K562 (cell line): ENCODE measurements at regions not wholly inside any gene's neighbourhood (a gene's known extent, or its start where the extent isn't known, plus 50 kb on each side); places are given as distances from the start of the nearest gene placed in this dataset.

Experiments used
- CTCF ChIP-seq, 3 experiments: IDR thresholded peaks in 2 of 3; conservative IDR thresholded peaks in 1 of 3; 2 replicates each; pipeline ENCODE4 v1.5.1; 2011 to 2012; ENCODE audit warnings: low read length in 3 of 3, mild to moderate bottlenecking in 3 of 3, control low read depth in 2 of 3, improper control_type of control experiment in 1 of 3, inconsistent platforms in 1 of 3, low read depth in 1 of 3, mixed read lengths in 1 of 3, moderate library complexity in 1 of 3; ENCODE audit not compliant: insufficient read depth in 2 of 3
- DPF2 ChIP-seq: fragments of 450-650 bp; IDR thresholded peaks from 2 replicates; pipeline ENCODE4 v1.6.1; 2016
- E4F1 ChIP-seq: fragments of 250-450 bp; sonication (Bioruptor Pico); IDR thresholded peaks from 2 replicates; pipeline ENCODE4 v1.5.0; 2021; ENCODE audit warnings: mild to moderate bottlenecking, borderline replicate concordance
- EHMT2 ChIP-seq: fragments of 450-650 bp; IDR thresholded peaks from 2 replicates; pipeline ENCODE4 v1.6.1; 2018; ENCODE audit warnings: antibody characterized with exemption
- TAF1 ChIP-seq: IDR thresholded peaks from 2 replicates; pipeline ENCODE4 v1.6.1; 2011; ENCODE audit warnings: mild to moderate bottlenecking, low read length, moderate library complexity; ENCODE audit not compliant: insufficient read depth, control insufficient read depth, severe bottlenecking; ENCODE audit errors: extremely low read depth
- ZKSCAN1 ChIP-seq: fragments of 150-350 bp; IDR thresholded peaks from 2 replicates; pipeline ENCODE4 v1.6.1; 2016; ENCODE audit warnings: low read depth, low read length

GRCh38 chr13:24091080-24091479 lies 69.4 kb upstream of the SPATA13 start:
- TF ChIP-seq EHMT2 (no peak), E4F1 (CRISPR knock-in tag) (no peak), DPF2 (no peak), CTCF (IDR thresholded peaks at IDR 0.05 in 2 of 3, conservative IDR thresholded peaks at IDR 0.05 in 1 of 3; ENCODE audit: insufficient read depth in 2 of 3, low read depth in 1 of 3, low read length in 3 of 3) (no peak), ZKSCAN1 (no peak), TAF1 (no peak)
